HL-60 (cell line): ENCODE measurements at regions not wholly inside any gene's neighbourhood (a gene's known extent, or its start where the extent isn't known, plus 50 kb on each side); places are given as distances from the start of the nearest gene placed in this dataset.

ENCODE experiments used
- DNase-seq, 2 experiments: peaks; one replicate each; pipeline ENCODE4 v3.0.0-alpha.2; 2010 to 2020; ENCODE audit warnings: low read depth in 1 of 2, low spot score in 1 of 2
- H3K27ac ChIP-seq: fragments of 250-450 bp; sonication (Bioruptor Pico); replicated peaks from 2 replicates; pipeline ENCODE4 v1.5.1; 2020; ENCODE audit warnings: mild to moderate bottlenecking, moderate library complexity
- H3K27me3 ChIP-seq: fragments of 250-450 bp; sonication (Bioruptor Pico); 2 replicates; pipeline ENCODE4 v1.5.1; 2021; ENCODE audit warnings: mild to moderate bottlenecking, moderate library complexity; ENCODE audit not compliant: insufficient read depth, poor library complexity, severe bottlenecking
- H3K4me3 ChIP-seq: replicated peaks from 2 replicates; pipeline ENCODE4 v1.5.1; 2011; ENCODE audit warnings: mild to moderate bottlenecking, control low read depth, low read length; ENCODE audit not compliant: insufficient read depth
- CTCF ChIP-seq: IDR thresholded peaks from one replicate; pipeline ENCODE4 v1.5.1; 2011; ENCODE audit warnings: low read length, control low read depth, inconsistent platforms; ENCODE audit not compliant: insufficient read depth
- GABPA ChIP-seq: IDR thresholded peaks from 2 replicates; pipeline ENCODE4 v1.6.1; 2012; ENCODE audit warnings: low read depth
- POLR2AphosphoS5 ChIP-seq: IDR thresholded peaks from 2 replicates; pipeline ENCODE4 v1.6.1; 2012; ENCODE audit warnings: low read depth
- REST ChIP-seq: IDR thresholded peaks from 2 replicates; pipeline ENCODE4 v1.6.1; 2012; ENCODE audit warnings: low read depth; ENCODE audit not compliant: insufficient replicate concordance
- SPI1 ChIP-seq: IDR thresholded peaks from 2 replicates; pipeline ENCODE4 v1.6.1; 2012; ENCODE audit warnings: low read depth, mild to moderate bottlenecking, borderline replicate concordance

- DNase-seq = no peak
- Histone ChIP-seq H3K27me3 (no peaks in the 10 kb centered on the region), H3K4me3 (no peak overlapping the region), H3K27ac (no peak overlapping the region)
- TF ChIP-seq CTCF (no peak), POLR2AphosphoS5 (no peak), GABPA (no peak), SPI1 (no peak), REST (no peak)
Observed at GRCh38 chr16:79815049-79815448, 214.5 kb upstream of the MAF start.

- no peak overlapping the region for H3K27ac ChIP-seq
- no peak overlapping the region for H3K4me3 ChIP-seq
- no peaks in the 10 kb centered on the region for H3K27me3 ChIP-seq
- no peak for TF ChIP-seq GABPA
- TF ChIP-seq REST = no peak
- TF ChIP-seq SPI1 = no peak
- DNase-seq = no peak
Observed at GRCh38 chr16:79814124-79814523, 213.6 kb upstream of the MAF start.

- Histone ChIP-seq H3K27me3 (no peaks in the 10 kb centered on the region), H3K27ac (no peak overlapping the region), H3K4me3 (no peak overlapping the region)
- DNase-seq = no peak
- TF ChIP-seq POLR2AphosphoS5 (no peak), SPI1 (no peak), GABPA (no peak)
Observed at GRCh38 chr16:79811541-79811940, 211.0 kb upstream of the MAF start.

GRCh38 chr16:79810449-79811189, 210.1 kb upstream of the MAF start:
- TF ChIP-seq SPI1 = no peak
- no peak for TF ChIP-seq GABPA
- no peak for TF ChIP-seq REST
- no peak for TF ChIP-seq POLR2AphosphoS5
- TF ChIP-seq CTCF = no peak
- DNase-seq = no peak
- Histone ChIP-seq H3K27me3 (no peaks in the 10 kb centered on the region), H3K27ac (no peak overlapping the region), H3K4me3 (no peak overlapping the region)
